GM21619 (cell line): ENCODE measurements at regions not wholly inside any gene's neighbourhood (a gene's known extent, or its start where the extent isn't known, plus 50 kb on each side); places are given as distances from the start of the nearest gene placed in this dataset.
"Not testable (repeated sequence)": the region's sequence is repeated elsewhere in the genome, so short reads cannot be mapped to it uniquely, and the experiment has no call there.

ENCODE experiments used
- ATAC-seq: cut with Tn5 transposase; IDR thresholded peaks from one replicate; pipeline ENCODE4 v1.9.1; 2021; ENCODE audit not compliant: unreplicated experiment

- ATAC-seq = no peak
Measured at GRCh38 chr6:16040628-16040974, 88.3 kb upstream of the MYLIP start.

GRCh38 chr6:16039892-16040627 lies 88.8 kb upstream of the MYLIP start:
- not testable (repeated sequence) for ATAC-seq

GRCh38 chr6:16038938-16039337 lies 89.9 kb upstream of the MYLIP start:
- ATAC-seq = no peak

GRCh38 chr6:16035488-16036080 lies 93.3 kb upstream of the MYLIP start:
- no peak for ATAC-seq

GRCh38 chr6:16033214-16033613 lies 95.7 kb upstream of the MYLIP start:
- no peak for ATAC-seq

GRCh38 chr6:16031278-16031981 lies 97.5 kb upstream of the MYLIP start:
- no peak for ATAC-seq

GRCh38 chr6:16028966-16029365 lies 99.9 kb upstream of the MYLIP start:
- no peak for ATAC-seq

GRCh38 chr6:16020259-16020658 lies 108.6 kb upstream of the MYLIP start:
- ATAC-seq = no peak

GRCh38 chr6:16019462-16019861 lies 109.4 kb upstream of the MYLIP start:
- ATAC-seq = no peak

- ATAC-seq = no peak
Measured at GRCh38 chr6:16018626-16019025, 110.3 kb upstream of the MYLIP start.

GRCh38 chr6:16014325-16014724 lies 114.6 kb upstream of the MYLIP start:
- not testable (repeated sequence) for ATAC-seq

GRCh38 chr6:16007146-16007545 lies 121.7 kb upstream of the MYLIP start:
- no peak for ATAC-seq

GRCh38 chr6:16006681-16007080 lies 122.2 kb upstream of the MYLIP start:
- ATAC-seq = no peak

GRCh38 chr6:16004934-16005679 lies 123.8 kb upstream of the MYLIP start:
- ATAC-seq = no peak

- no peak for ATAC-seq
Measured at GRCh38 chr6:16003197-16003491, 125.7 kb upstream of the MYLIP start.

GRCh38 chr6:16002332-16003196 lies 126.3 kb upstream of the MYLIP start:
- ATAC-seq = no peak

- ATAC-seq = no peak
Measured at GRCh38 chr6:16001158-16001557, 127.7 kb upstream of the MYLIP start.

GRCh38 chr6:15999201-15999600 lies 129.7 kb upstream of the MYLIP start:
- ATAC-seq = no peak

GRCh38 chr6:15997586-15998388 lies 131.1 kb upstream of the MYLIP start:
- no peak for ATAC-seq

- no peak for ATAC-seq
Measured at GRCh38 chr6:15996030-15996429, 132.9 kb upstream of the MYLIP start.
